Fibroblast of the aortic adventitia (primary cell): ENCODE measurements at regions not wholly inside any gene's neighbourhood (a gene's known extent, or its start where the extent isn't known, plus 50 kb on each side); places are given as distances from the start of the nearest gene placed in this dataset.
"Not testable (repeated sequence)": the region's sequence is repeated elsewhere in the genome, so short reads cannot be mapped to it uniquely, and the experiment has no call there.

Source experiments
- DNase-seq: peaks from one replicate; pipeline ENCODE4 v3.0.0-alpha.2; 2010; ENCODE audit warnings: low read depth
- H3K4me3 ChIP-seq: 2 replicates; pipeline ENCODE4 v1.5.1; 2011; ENCODE audit warnings: low read depth, mild to moderate bottlenecking, control low read depth, low read length, moderate library complexity
- CTCF ChIP-seq: IDR thresholded peaks from 2 replicates; pipeline ENCODE4 v1.5.1; 2011; ENCODE audit warnings: mild to moderate bottlenecking, low read length, control low read depth, inconsistent platforms; ENCODE audit not compliant: insufficient read depth

GRCh38 chr2:122703676-122704075, 948.2 kb downstream of the TSN start:
- H3K4me3 ChIP-seq, result no peak overlapping the region
- no peak for TF ChIP-seq CTCF
- DNase-seq, result no peak

- H3K4me3 ChIP-seq, result no peak overlapping the region
- DNase-seq, result no peak
- no peak for TF ChIP-seq CTCF
Observed at GRCh38 chr2:122704109-122704563, 948.7 kb downstream of the TSN start.

GRCh38 chr2:122705746-122706145, 950.3 kb downstream of the TSN start:
- H3K4me3 ChIP-seq, result no peak overlapping the region
- DNase-seq, result no peak
- no peak for TF ChIP-seq CTCF

GRCh38 chr2:122706757-122707223, 951.3 kb downstream of the TSN start:
- no peak overlapping the region for H3K4me3 ChIP-seq
- no peak for DNase-seq
- no peak for TF ChIP-seq CTCF

GRCh38 chr2:122707224-122707824, 951.9 kb downstream of the TSN start:
- no peak for DNase-seq
- no peak overlapping the region for H3K4me3 ChIP-seq
- no peak for TF ChIP-seq CTCF

- no peak for DNase-seq
- no peak overlapping the region for H3K4me3 ChIP-seq
- TF ChIP-seq CTCF, result no peak
Observed at GRCh38 chr2:122710049-122710448, 954.6 kb downstream of the TSN start.

- H3K4me3 ChIP-seq, result no peak overlapping the region
- TF ChIP-seq CTCF, result no peak
- DNase-seq, result no peak
Observed at GRCh38 chr2:122713800-122714199, 958.3 kb downstream of the TSN start.

- DNase-seq, H3K4me3 ChIP-seq: not testable (repeated sequence)
Observed at GRCh38 chr2:122720822-122721221, 965.4 kb downstream of the TSN start.
